LNCAP (cell line): ENCODE measurements at regions not wholly inside any gene's neighbourhood (a gene's known extent, or its start where the extent isn't known, plus 50 kb on each side); places are given as distances from the start of the nearest gene placed in this dataset.

Experiments used
- CTCF ChIP-seq: fragments of 450-650 bp; IDR thresholded peaks from 2 replicates; pipeline ENCODE4 v1.5.1; 2017; ENCODE audit warnings: mild to moderate bottlenecking

DNA sequence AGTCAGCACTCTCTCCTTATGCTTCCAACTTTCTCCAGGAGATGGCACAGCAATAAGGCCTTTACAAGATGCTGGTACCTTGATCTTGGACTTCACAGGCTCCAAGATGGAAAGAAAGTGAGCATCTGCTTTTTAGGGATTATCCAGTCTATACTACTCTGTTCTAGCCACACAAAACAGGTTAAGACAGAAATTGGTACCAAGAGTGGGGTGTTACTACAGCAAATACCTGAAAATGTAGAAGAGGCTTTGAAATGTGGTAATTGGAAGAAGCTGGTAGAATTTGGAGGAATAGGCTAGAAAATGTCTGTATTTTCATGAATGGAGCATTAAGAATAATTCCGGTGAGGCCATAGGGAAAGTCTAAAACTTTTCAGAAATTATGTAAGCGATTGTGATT, 484.8 kb upstream of the GRIA1 start:
- no peak for TF ChIP-seq CTCF

GRCh38 chr5:153006681-153007080, 483.8 kb upstream of the GRIA1 start:
- TF ChIP-seq CTCF: no peak

DNA sequence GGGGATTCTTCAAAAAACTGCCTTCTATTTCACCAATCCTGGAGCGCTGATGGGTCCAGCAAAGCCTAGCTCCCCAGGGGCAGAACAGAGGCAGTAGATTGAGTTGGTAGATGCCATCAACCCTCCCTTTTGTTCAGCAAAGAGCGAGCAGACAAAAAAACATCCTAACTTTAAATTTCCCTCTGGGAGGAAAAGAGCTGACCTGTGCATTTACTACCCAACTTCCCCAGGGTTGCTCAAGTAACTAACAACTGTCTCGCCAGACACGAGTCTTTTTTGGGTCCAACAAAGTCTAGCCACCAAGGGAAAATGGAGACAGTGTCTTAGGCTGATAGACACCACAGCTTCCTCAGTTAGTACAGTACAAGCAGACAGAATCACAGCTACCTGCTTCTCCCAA, 476.3 kb upstream of the GRIA1 start:
- TF ChIP-seq CTCF: no peak

DNA sequence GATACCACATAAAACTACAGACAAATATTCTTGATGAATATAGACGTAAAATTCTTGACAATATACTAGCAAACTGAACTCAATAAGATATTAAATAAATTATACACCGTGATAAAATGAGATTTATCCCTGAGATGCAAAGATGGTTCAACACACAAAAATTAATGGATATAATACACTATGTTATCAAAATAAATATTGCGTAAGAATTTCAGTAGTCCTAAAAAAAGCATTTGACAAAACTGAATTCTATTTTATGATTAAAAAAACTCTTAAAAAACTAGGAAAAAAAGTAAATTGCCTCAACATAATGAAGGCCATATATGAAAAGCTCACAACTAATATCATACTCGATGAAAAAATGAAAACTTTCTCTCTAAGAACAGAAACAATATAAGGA, 472.3 kb upstream of the GRIA1 start:
- no peak for TF ChIP-seq CTCF

- TF ChIP-seq CTCF: no peak
Observed at GRCh38 chr5:153030755-153031725, 459.4 kb upstream of the GRIA1 start.

DNA sequence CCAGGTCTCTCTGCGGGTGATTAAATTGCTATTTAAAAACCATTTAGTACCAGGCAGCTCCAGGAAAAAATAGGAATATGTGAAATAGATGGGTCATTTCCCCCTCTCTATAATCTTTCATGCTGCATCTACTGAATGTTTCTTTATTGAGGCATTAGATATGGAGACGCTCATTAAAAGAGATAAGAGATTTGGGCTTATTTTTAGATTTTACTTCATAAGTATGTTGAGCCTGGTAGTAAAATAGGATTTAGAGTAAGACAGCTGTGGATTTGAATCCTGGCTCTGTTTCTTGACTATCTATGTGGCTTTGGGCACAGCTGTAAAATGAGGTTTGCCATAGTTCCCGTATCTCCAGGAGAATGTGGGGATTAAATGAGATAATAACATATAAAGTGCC, 451.0 kb upstream of the GRIA1 start:
- no peak for TF ChIP-seq CTCF

GRCh38 chr5:153043886-153044285, 446.6 kb upstream of the GRIA1 start:
- no peak for TF ChIP-seq CTCF
